ENCODE measurements at regions not wholly inside any gene's neighbourhood (a gene's known extent, or its start where the extent isn't known, plus 50 kb on each side); places are given as distances from the start of the nearest gene placed in this dataset.
"Not testable (repeated sequence)": the region's sequence is repeated elsewhere in the genome, so short reads cannot be mapped to it uniquely, and the experiment has no call there.

GRCh38 chr1:55296247-55296646 is 81.1 kb upstream of the USP24 start:
- not testable (repeated sequence) for TF ChIP-seq EZH2 (IDR thresholded peaks at IDR 0.05; ENCODE audit: insufficient read depth, poor library complexity, severe bottlenecking); EZH2phosphoT487 (IDR thresholded peaks at IDR 0.05; ENCODE audit: insufficient read depth, low read depth)
